Kasumi-1 (cell line): ENCODE measurements at regions not wholly inside any gene's neighbourhood (a gene's known extent, or its start where the extent isn't known, plus 50 kb on each side); places are given as distances from the start of the nearest gene placed in this dataset.

Experiments
- DNase-seq, 2 experiments: peaks; one replicate each; lab custom pipeline; 2025; lab: John Stamatoyannopoulos, UW

GRCh38 chr9:73558471-73558870, 406.8 kb downstream of the ANXA1 start:
- no peak for DNase-seq

GRCh38 chr9:73565026-73565425, 413.4 kb downstream of the ANXA1 start:
- no peak for DNase-seq

GRCh38 chr9:73565833-73566465, 414.3 kb downstream of the ANXA1 start:
- DNase-seq: peak; percentile 8 to 46

GRCh38 chr9:73566627-73567026, 415.0 kb downstream of the ANXA1 start:
- no peak for DNase-seq

- no peak for DNase-seq
Measured at GRCh38 chr9:73573235-73573634, 421.6 kb downstream of the ANXA1 start.

- no peak for DNase-seq
Measured at GRCh38 chr9:73575101-73576060, 423.7 kb downstream of the ANXA1 start.

GRCh38 chr9:73577848-73578247, 426.2 kb downstream of the ANXA1 start:
- DNase-seq: no peak

- no peak for DNase-seq
Measured at GRCh38 chr9:73579823-73580222, 428.2 kb downstream of the ANXA1 start.

GRCh38 chr9:73583576-73583975, 431.9 kb downstream of the ANXA1 start:
- DNase-seq: no peak

- DNase-seq: no peak
Measured at GRCh38 chr9:73595036-73595545, 443.4 kb downstream of the ANXA1 start.

GRCh38 chr9:73596321-73596720, 444.7 kb downstream of the ANXA1 start:
- DNase-seq: no peak

- no peak for DNase-seq
Measured at GRCh38 chr9:73597039-73597438, 445.4 kb downstream of the ANXA1 start.

GRCh38 chr9:73597771-73598170, 446.1 kb downstream of the ANXA1 start:
- no peak for DNase-seq

GRCh38 chr9:73609381-73609780, 457.7 kb downstream of the ANXA1 start:
- DNase-seq: no peak

GRCh38 chr9:73611032-73611431, 459.4 kb downstream of the ANXA1 start:
- DNase-seq: no peak

GRCh38 chr9:73613092-73613701, 461.5 kb downstream of the ANXA1 start:
- DNase-seq: no peak

- no peak for DNase-seq
Measured at GRCh38 chr9:73615557-73615956, 463.9 kb downstream of the ANXA1 start.

- DNase-seq: no peak
Measured at GRCh38 chr9:73617586-73617985, 465.9 kb downstream of the ANXA1 start.

- DNase-seq: no peak
Measured at GRCh38 chr9:73640971-73641370, 489.3 kb downstream of the ANXA1 start.

GRCh38 chr9:73643379-73644013, 491.8 kb downstream of the ANXA1 start:
- no peak for DNase-seq

GRCh38 chr9:73647560-73647959, 495.9 kb downstream of the ANXA1 start:
- DNase-seq: no peak

GRCh38 chr9:73649552-73649951, 497.9 kb downstream of the ANXA1 start:
- no peak for DNase-seq
